HG03432 (cell line): ENCODE measurements at regions not wholly inside any gene's neighbourhood (a gene's known extent, or its start where the extent isn't known, plus 50 kb on each side); places are given as distances from the start of the nearest gene placed in this dataset.
"Not testable (repeated sequence)": the region's sequence is repeated elsewhere in the genome, so short reads cannot be mapped to it uniquely, and the experiment has no call there.

Experiments used
- ATAC-seq: cut with Tn5 transposase; IDR thresholded peaks from one replicate; pipeline ENCODE4 v1.9.1; 2021; ENCODE audit warnings: mild to moderate bottlenecking, moderate library complexity; ENCODE audit not compliant: unreplicated experiment

DNA sequence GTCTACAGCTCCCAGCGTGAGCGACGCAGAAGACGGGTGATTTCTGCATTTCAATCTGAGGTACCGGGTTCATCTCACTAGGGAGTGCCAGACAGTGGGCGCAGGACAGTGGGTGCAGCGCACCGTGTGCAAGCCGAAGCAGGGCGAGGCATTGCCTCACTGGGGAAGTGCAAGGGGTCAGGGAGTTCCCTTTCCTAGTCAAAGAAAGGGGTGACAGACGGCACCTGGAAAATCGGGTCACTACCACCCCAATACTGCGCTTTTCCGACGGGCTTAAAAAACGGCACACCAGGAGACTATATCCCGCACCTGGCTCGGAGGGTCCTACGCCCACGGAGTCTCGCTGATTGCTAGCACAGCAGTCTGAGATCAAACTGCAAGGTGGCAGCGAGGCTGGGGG, 95.6 kb downstream of the GPX5 start:
- ATAC-seq = not testable (repeated sequence)

GRCh38 chr6:28623242-28623641, 97.6 kb downstream of the GPX5 start:
- not testable (repeated sequence) for ATAC-seq

GRCh38 chr6:28626386-28626785, 100.7 kb downstream of the GPX5 start:
- not testable (repeated sequence) for ATAC-seq

- ATAC-seq = no peak
These were observed 106.7 kb downstream of the GPX5 start for GRCh38 chr6:28632326-28632851.

DNA sequence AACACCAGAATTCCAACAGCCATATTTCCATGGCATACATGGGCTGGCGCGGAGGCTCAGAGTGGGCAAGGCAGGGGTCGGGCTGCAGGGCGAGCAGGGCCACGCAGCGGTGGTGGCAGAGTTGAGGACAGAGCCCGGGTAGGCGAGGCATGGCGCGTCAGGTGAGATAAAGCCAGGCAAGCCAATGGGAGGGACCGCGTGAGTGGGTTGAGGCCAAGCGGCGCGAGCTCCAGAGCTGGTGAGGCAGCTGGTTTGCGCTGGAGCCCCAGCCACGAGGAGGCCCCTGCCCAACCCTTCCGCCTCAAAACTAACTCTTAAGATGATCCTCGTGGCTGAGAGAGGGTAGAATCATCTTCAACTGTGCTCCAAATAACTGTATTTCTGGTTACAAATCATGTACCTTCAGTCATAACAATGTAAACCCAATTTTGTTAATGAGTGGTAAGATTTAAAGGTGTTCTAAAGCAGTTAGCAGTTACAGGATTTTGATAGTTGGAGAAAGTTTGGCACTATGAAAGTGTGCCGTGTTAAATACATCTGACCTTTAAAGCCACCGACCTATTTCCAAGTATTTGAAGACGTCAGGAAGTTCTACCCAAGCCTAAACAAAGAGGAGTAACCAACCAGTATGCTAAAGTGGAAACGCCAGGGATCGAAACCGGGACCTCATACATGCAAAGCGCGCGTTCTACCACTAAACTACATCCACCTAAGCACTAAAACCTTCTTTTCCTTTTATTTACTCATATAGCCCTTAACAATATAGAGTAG, 107.9 kb downstream of the GPX5 start:
- ATAC-seq = no peak

- ATAC-seq = no peak
These were observed 108.7 kb downstream of the GPX5 start for GRCh38 chr6:28634411-28634760.

GRCh38 chr6:28634761-28635546, 109.3 kb downstream of the GPX5 start:
- no peak for ATAC-seq

DNA sequence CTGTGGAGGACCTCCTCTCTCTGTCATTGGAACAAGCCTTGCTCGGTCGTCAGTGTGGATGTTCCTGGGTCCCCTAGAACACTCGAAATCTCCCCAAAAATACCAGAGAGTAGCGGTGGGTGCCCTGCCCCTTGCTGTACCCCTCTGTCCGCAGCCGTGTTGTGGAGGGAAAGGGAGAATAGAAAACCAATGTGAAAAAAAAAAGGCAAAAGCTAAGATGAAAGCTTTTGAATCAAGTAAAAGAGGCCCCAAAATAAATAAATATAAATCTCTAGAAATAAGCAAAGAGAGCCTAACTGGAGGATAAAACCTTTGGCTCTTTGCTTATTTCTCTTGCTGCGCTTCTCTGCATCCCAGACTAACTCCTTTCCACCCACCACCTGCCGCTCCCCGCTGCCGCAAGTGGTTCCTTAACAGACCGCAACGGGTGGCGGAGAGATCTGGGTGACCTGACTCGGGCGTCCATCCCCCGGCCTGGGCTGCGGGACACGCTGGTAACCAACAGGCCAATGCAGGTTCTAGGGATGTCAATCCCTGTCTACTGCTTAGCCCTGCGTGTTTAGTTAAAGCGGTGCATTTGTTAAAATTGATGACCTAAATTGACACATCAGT, 110.0 kb downstream of the GPX5 start:
- ATAC-seq = no peak

DNA sequence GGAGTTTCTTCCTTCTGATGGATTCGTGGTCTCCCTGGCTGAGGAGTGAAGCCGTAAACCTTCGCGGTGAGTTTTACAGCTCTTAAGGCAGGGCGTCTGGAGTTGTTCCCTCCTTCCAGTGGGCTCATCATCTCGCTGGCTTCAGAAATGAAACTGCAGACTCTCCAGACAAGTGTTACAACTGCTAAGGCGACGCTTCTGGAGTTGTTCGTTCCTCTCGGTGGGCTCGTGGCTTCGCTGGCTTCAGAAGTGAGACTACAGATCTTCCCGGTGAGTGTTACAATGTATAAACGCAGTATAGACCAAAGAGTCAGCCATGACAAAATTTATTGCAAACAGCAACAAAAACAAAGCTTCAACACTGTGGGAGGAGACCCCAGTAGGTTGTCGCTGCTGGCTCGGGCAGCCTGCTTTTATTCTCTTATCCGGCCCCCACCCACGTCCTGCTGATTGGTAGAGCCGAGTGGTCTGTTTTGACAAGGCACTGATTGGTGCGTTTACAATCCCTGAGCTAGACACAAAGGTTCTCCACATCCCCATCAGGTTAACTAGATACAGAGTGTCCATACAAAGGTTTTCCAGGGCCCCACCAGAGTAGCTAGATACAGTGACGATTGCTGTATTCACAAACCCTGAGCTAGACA, 113.2 kb downstream of the GPX5 start:
- no peak for ATAC-seq

GRCh38 chr6:28639445-28640290, 114.0 kb downstream of the GPX5 start:
- ATAC-seq = not testable (repeated sequence)

DNA sequence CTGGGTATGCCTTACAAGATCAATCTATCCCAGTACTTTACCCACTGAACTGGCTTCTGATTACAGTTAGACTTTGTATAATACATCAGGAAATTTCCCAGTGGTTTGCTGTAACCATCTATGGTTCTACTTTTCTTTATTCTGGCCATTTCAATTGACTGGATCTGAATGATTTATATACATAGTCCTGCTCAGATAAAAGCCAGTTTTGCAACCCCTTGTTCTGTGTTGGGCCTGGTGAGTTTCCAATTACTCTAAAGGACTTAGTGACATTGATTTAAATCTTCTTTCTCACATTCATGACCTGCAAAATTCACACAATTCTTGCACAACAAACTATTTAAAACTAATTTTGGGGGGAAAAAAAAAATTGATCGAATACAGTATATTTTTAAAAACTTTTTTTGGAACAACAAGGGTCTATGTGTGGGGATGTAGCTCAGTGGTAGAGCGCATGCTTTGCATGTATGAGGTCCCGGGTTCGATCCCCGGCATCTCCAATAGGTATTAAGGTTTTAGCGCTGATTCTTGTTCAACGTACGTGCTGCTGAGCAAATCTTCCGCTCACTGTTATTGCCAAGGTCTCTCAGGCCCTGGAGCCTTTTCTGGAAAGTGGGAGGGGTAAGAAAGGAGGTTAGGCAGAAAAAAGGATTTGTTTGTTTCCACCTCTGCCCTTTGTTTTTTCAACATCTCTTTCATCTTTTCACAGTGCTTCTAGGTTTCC, 117.5 kb downstream of the GPX5 start:
- ATAC-seq = no peak

DNA sequence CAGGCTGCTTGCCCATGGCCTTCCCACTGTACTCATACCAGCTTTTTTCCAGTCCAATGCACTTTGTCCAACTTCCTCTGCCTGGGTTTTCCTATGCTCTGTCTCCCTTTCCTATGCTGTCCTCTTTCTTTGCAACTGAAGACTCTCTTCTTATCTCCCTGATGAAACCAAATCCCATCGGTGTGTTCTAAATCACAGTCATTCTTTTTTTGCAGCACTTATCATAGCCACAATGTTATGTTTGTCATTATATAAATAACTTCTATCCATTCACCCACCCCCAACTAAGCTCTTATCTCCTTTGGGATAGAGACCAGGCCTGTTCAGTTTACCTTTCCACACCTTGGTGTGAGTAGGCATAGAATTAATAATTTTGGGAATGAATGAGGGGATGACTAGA, 121.0 kb downstream of the GPX5 start:
- ATAC-seq = no peak

- ATAC-seq = peak; percentile 50
These were observed 122.6 kb downstream of the GPX5 start for GRCh38 chr6:28648035-28648877.

- ATAC-seq = peak; percentile 12
These were observed 123.2 kb downstream of the GPX5 start for GRCh38 chr6:28648878-28649375.

GRCh38 chr6:28651161-28651560, 125.5 kb downstream of the GPX5 start:
- no peak for ATAC-seq

DNA sequence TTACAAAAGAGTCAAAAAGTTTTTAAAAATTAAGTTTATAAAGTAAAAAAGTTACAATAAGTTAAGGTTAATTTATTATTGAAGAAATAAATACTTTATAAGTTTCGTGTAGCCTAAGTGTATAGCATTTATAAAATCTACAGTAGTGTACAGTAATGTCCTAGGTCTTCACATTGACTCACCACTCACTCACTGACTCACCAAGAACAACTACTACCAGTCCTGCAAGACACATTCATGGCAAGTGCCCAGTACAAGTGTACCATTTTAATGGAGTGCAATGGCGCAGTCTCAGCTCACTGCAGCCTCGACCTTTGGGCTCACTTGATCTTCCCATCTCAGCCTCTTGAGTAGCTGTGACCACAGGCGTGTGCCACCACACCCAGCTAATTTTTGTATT, 128.2 kb downstream of the GPX5 start:
- no peak for ATAC-seq

- no peak for ATAC-seq
These were observed 129.5 kb downstream of the GPX5 start for GRCh38 chr6:28655164-28655563.

DNA sequence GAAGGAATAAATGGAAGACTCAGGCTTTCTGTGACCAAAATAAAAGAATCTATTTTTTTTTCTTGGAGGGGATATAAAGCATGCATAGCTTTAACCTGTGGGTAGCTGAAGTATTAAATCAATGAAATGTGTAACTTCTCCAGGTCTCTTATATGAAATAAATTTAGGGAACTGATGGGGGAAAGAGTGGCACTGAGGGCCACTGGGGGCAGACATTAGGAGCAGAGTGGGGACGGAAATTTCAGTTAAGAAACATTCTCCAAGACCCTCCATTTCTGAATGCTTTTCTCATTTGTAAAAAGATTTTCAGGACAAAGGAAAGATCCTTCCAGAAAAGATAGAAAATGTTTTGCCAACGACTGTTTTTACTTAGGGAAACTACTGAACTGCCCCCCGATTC, 131.0 kb downstream of the GPX5 start:
- no peak for ATAC-seq

GRCh38 chr6:28657381-28657768, 131.7 kb downstream of the GPX5 start:
- ATAC-seq = no peak
